ENCODE measurements at regions not wholly inside any gene's neighbourhood (a gene's known extent, or its start where the extent isn't known, plus 50 kb on each side); places are given as distances from the start of the nearest gene placed in this dataset.
A peak's percentile ranks its signal among the peaks of the same experiment; 100 is the strongest.

GRCh38 chrX:44042116-44042515, 68.9 kb upstream of the NDP start:
- DNase-seq (ENCODE audit: low read depth), result no peak

GRCh38 chrX:44040406-44040805, 67.2 kb upstream of the NDP start:
- no peak for DNase-seq (ENCODE audit: low read depth)

GRCh38 chrX:44039556-44039955, 66.4 kb upstream of the NDP start:
- no peak for DNase-seq (ENCODE audit: low read depth)

GRCh38 chrX:44036336-44036735, 63.1 kb upstream of the NDP start:
- peak; percentile 81 for DNase-seq (ENCODE audit: low read depth)

GRCh38 chrX:44035571-44035970, 62.4 kb upstream of the NDP start:
- no peak for DNase-seq (ENCODE audit: low read depth)

GRCh38 chrX:44032479-44032878, 59.3 kb upstream of the NDP start:
- DNase-seq (ENCODE audit: low read depth), result no peak

GRCh38 chrX:44025555-44025954, 52.4 kb upstream of the NDP start:
- peak; percentile 74 for DNase-seq (ENCODE audit: low read depth)

All from RPMI7951 (cell line).